ENCODE measurements at regions not wholly inside any gene's neighbourhood (a gene's known extent, or its start where the extent isn't known, plus 50 kb on each side); places are given as distances from the start of the nearest gene placed in this dataset.

DNA sequence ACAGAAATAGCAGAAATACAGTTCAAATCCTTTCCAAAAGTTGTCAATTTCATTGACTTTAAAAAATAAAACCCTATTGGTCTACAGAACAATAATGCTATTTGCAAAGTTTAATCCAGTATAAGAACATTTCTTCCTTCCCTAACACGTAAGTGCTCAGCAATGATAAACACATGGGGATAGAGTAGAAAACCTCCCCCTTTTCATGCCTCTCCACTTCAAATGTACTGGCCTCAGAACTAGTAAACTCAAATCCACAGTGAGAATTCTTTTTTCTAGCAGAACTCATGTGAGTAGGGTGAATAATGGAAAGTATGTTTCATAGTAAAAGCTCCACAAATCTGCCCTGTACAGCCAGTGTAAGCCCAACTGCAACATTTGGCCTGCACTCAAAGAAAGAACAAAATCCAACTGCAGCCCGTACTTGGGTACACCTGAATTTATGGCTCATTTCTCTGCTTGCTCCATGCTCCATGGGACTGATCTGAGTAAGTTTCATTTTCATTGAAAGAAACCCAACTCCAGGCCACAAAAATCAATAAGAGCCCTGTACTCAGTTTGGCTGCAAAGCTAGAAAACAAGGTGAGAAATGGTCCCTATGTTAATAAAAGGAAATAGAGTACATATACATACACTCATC lies 115.0 kb upstream of the RMDN2 start:
- DNase-seq = peak; percentile 62

DNA sequence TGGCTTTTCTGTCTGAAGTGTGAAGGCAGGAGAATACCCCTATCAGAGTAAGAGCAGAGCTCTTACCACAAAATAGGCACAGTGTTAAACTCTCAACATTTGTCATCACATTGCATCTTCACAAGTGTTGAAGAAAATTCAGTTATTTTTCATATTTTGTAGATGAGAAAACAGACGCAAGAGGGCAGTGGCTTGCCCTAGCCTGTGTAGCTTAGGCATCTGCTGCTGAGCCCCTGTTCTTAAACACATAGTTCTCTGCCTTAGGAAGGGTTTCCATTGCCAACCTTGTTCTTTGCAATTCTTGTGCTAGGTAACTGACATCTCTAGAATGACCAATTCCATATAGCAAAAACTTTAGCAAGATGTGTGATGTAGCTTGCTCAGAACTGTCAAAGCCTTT lies 112.7 kb upstream of the RMDN2 start:
- peak; percentile 42 for DNase-seq

DNA sequence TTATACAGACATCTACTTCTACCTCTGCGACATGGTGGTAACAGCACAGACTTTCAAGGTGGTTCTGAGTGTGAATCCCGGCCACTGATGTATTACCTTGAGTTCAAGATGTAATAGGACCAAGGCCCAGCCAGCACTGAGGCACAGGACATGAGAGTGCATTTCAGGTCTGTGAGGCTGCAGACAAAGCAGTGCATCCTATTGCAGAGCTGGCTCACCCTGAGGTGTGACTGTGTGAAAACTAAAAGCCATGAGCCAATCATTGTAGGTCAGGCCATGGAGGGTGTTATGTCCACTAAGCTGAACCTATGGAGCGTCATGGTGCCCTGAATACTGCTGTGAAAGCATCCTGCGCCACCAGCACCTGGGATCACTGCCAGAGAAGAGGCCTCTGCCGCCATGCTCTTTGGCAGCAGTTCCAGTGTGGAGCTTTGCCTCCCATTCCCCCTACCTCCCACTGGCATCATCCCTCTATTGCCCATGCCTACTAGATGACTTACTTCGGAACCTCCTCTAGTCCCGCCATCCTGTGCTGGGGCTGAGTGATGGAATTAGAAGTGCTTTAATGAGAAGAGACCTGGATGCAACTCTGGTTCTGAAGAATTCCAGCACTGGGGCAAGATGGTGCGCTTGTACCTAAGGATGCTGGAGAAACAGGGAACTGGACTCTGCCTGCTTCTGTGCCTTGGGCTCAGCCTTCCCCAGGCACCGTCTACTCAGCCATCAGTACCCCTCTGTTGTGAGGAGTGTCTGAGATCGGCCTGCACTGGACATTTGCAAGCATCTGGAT lies 112.0 kb upstream of the RMDN2 start:
- no peak for DNase-seq

DNA sequence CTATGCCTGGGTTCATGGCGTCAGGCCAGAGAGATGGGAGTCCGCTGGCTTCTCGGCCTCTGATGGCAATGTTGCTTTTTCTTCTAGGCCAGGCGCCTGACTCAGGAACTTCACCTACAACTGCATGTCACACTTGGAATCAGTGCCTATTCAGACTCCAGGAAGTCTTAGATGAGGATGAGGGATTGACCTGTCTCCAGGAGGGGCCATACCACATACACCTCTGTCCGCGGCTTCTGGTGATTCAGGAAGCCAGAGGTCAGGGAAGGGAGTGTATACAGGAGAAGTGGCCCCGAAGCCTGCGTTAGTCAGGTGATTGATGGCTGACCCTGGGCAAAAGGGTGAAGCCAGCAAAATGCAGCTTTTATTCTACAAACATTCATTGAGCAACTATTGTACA lies 109.1 kb upstream of the RMDN2 start:
- no peak for DNase-seq

DNA sequence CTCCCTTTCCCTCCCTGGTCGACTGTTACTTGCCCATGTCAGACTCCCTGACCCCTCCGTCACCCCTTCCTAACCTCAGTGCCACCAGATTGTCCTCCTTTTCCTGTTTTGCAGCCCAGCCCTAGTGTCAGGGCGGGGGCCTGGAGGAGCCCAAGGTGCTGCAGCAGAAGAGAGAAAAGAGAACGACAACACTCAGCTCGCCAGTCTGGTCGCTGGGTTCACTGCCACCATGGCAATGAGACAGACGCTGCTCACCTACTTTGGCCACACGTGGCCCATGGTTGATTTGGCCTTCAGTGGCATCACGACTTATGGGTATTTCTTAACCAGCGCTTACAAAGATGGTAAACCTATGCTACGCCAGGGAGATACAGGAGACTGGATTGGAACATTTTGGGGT lies 108.4 kb upstream of the RMDN2 start:
- no peak for DNase-seq

DNA sequence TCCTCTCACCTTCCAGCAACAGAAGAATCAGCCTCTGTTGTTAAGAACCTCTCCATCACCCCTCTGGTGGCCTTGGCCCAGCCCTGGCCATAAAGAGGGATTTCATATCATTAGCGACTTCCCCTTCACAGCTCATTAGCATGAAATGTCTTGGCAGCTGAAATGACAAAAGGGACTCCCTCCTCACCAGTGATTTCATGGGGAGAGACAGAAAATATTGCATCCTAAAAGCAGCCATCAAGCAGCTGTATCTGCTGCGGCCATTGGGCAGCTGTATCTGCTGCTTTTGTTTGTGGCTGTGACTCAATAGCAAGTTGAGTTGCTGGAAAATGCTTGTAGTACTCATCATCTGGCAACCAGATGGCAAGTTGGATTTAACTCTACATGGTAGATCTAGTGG lies 105.9 kb upstream of the RMDN2 start:
- peak; percentile 84 for DNase-seq

DNA sequence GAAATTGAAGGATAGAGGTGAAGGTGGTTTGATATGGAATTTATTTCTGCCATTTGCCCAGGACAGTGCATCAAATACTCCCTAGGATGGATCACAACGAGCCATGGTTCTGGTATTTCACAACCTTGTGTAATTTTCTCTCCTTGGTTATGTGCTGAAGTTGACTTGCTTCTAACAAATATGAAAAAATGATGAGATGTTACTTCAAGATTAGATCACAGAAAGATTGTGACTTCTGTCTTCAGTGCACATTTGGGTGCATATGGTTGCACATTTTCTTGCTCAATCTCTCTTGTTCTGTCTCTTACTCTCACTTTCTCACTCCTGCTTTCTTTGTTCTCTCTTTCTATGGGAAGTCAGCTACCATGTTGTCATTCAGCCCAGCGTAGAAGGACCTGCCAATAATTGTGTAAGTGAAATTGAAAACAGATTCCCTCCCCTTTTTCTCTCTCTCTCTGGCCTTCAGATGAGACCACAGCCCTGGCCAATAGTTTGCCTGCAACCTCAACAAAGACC lies 104.6 kb upstream of the RMDN2 start:
- no peak for DNase-seq

DNA sequence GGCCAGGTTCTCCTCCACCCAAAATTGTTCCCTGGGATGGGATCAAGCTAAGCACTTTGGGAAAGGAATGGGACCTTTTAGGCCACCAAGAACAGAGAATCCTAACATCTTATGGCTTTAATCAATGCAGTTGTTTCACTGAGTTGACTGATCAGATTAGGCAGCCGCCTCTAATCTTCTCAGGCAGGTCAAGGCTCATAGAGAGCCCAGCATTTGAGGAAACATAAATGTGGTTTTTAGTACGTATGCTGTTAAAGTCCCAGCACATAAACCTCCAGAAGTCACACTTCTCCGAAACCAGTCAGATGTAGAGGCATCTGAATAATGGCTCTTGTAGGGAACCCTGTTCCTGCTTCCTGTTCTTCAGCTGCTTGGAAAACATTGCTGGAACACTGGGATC lies 99.5 kb upstream of the RMDN2 start:
- DNase-seq = no peak

DNA sequence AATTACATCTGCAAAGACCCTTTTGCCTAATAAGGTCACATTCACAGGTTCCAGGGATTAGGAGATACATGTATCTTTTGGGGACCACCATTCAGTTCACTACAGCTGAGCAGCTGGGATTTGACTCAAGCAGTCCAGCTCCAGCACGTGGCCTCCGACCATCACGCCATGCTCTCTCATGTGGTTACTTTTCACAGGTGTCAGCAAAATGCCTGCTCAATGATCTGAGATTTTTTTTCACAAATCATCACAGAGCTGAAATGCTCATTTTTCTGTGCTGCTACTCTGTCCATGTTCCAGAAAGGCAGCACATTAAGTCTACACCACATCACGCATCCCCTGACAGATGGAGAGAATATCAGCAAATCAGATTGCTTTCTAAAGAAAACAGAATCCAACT lies 98.5 kb upstream of the RMDN2 start:
- DNase-seq = no peak

DNA sequence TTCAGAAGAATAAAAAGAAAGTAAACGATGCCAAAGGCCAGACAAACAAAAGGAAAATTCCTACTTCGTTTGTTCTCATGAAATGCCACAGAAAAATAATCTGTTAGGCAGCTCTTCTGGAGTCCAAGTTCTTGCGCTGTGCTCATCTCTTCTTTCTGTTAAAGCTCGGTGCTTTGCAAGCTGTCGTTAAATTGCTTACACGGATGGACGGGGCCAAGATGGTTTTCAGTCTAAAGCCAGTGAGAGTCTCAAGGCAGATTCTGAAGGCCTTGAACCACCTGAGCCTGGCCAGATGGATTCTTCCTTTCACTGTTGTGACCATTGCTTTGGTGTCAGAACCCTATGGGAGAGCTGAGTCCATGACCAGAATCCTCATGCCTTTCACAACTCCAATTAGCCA lies 97.6 kb upstream of the RMDN2 start:
- no peak for DNase-seq

DNA sequence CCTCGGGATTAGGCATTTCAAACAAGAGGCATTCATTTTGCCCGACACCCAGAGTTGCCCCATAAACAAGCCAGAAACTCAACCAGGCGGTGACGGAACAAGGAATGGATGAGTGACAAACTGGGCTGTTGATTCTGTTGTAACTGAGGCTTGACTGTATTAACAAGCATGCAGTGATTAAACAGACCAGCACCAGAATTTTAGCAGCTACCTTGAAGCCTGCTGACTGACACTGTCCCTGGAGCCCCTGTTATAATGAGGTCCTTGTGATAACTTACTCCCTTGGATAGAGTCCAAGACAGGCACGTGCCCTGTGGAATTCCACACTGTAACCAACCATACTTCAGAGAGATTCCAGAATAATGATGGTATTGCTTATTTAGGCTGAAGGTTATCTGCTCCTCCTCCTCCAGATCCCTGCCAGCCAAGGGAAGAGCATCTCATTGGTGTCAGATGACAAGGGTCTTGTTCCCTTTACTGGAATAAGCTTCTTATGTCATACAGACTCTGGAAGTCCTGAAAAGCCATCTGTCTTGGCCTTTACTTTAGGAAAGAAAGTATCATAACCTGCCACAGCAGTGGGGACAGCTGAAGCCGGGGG lies 97.1 kb upstream of the RMDN2 start:
- DNase-seq = peak; percentile 93

DNA sequence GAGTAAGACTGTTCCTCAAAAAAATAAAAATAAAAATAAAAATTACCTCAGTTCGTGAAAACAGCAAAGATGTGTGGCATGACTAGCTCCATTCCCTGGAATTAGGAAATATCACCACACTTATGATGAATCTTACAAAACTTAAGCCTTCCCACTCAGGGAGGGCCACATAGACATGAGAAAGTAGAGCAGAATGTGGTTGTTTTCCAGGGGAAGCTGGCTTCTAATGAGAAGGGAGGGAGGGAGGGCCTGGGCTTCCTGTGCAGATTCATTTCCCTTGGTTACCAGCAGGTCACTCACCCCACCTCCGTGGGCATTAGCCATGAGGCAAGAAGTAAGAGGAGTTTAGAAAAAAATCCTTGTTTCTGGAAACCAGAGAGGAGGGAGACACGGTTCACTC lies 95.9 kb upstream of the RMDN2 start:
- DNase-seq = peak; percentile 98

DNA sequence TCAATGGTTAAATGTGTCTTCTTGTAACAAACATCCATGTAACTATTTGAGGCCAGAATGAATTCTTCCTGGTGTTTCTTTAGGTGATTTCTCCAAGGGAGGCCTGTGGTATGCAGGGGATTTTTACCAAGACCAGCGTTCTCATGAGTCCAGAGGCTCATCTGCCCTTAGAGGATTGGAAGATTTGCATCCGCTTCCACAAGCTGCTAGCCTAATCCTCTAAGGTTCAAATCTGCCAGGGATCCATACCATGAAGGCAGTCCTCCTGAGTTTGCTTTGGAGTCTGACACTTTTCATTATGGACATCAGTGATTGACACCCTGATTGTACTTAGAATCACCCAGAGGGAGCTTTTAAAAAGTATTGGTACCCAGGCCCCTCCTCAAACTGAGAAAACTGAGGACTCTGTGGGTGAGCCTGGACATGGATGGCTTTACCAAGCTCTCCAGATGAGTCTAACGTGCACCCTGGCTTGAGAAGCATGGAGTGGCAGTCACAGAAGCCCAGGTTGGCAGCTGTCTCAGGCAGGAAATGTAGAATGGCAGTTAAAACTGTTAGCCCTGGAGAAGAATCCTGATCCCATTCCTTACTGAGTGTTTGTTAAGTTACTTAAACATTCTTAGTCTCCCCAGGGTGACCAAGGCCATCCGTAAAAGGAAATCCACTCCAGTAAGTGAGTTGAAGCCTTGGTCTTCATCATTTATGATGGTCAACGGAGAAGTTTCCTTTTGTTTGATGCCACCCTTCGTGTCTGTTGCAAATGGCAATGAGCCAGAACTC lies 95.3 kb upstream of the RMDN2 start:
- peak; percentile 73 for DNase-seq

DNA sequence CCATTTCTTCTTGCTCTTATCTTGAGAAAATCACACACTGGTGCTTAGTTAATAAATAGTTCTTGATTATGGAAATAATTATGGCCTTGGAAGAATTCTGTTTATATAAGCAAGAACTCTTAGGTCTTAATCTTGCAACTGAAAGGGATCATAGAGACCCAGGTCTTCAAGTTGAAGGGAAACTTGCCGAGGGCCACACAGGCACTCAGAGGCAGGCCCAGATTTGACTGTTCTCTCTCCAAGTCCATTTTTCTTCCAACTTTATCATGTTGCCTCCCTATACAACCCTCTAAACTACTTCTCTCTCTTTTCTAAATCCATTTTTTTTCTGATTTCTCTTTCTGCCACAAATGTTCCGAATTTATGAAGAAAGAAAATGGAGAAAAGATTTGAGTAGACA lies 94.5 kb upstream of the RMDN2 start:
- DNase-seq = no peak

DNA sequence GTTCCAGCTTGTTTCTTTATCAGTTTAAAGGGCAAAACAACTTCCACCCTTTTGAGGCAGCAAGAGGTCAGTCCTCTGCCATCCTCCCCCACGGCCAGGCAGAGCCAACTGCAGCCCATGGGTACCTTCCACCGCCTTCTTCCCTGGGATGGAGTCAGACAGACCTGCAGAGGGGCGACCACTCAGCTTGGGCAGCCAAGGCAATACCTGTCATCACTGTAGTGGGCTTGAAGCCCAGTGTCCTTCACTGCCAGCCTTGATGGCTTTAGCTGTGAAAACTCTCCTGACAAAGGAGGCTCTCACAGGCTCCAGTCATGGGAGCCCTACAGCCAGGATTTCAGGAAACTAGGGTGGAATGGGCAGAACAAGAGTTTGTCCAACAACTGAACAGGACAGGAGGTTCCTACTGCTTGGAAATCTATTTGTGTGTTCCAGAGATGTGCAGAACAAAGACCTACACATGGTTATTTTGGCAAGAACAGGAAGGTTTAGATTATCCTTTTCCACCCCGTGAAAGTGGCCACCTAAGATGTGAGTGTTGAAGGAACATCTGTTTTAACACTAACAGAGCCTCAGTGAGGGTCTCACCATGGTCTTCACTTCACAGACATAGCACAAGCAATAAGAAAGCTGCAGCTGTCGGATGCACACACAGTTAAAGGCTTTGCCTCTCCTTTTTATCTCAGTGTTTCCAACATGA lies 93.9 kb upstream of the RMDN2 start:
- DNase-seq = no peak

DNA sequence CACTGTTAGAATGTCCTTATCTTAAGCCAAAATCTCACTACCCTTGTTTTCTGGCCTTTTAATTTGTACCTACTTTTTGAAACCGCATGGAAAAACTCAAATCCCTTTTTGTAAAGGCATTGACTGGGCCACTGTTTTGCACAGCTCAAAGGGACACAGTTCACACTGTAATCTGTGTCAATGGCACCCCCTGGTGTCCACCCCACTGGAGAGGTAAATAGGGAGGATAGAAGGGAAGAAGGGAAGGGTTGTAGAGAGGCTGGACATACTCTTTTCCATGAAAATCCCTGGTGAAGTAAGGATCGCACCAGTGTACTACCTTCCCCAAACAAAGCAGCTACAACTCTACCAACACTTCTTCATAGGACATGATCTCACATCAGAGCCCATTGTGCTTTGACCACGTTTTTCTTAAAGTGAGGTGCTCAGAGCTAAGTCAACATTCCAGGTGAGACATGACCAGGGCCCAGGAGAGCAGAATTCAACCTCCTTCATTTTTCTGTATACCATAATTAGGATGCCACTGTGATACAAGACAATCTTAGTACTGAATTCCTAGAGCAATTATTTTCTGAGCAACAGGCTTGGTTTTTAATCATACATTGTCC lies 92.4 kb upstream of the RMDN2 start:
- peak; percentile 91 for DNase-seq

DNA sequence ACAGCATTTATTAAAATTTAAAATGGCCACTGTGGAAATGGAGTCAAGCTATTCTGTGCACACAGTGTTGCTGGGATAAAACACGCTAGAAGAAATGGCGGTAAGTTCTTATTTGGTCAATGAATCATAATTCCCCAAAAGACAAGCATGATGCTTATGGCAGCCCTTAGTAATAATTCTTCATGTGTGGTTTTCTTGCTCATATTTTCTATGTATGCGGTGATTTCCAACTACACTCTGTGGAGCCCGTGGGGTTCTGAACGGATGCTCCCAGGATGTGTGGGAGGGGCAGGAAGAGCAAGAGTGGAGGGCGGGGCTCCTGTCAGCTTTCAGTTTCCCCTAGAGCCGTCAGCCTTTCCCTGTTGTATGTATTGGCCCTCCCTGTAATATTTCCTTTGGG lies 91.7 kb upstream of the RMDN2 start:
- peak; percentile 89 for DNase-seq

DNA sequence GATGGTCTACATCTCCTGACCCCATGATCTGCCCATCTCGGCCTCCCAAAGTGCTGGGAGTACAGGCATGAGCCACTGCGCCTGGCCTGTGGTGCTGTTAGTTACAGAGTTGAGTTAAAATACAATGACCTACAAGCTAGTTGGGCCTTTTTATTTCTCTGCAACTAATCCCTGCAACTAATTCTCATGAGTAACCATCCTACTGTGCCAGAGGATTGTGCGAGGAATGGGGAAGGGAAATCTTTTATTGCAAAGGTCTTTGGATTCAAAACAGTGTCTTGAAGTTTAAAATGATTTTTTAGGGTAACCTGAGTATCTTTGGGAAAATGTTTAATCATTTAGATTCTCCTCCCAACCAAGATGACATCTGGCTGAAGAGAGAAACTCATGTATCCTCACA lies 88.8 kb upstream of the RMDN2 start:
- DNase-seq = no peak

DNA sequence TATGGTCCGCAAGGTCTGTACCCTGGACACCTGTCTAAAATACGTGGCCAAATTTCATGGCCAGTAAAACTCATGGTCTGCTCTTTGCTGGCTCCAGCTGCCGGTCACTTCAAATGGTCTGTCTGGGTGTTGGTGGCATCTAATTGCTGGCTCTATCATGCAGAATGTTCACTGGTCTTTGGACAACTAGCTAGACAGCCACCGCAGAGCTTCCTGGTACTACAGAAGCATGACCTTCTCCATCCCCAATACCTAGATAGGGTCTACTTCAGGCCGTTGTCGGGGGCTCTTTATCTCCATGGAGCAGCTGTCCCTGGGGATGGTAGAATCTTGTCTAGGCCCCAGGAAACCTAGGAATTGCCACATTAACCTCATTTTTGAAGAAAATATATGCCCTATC lies 88.4 kb upstream of the RMDN2 start:
- no peak for DNase-seq

DNA sequence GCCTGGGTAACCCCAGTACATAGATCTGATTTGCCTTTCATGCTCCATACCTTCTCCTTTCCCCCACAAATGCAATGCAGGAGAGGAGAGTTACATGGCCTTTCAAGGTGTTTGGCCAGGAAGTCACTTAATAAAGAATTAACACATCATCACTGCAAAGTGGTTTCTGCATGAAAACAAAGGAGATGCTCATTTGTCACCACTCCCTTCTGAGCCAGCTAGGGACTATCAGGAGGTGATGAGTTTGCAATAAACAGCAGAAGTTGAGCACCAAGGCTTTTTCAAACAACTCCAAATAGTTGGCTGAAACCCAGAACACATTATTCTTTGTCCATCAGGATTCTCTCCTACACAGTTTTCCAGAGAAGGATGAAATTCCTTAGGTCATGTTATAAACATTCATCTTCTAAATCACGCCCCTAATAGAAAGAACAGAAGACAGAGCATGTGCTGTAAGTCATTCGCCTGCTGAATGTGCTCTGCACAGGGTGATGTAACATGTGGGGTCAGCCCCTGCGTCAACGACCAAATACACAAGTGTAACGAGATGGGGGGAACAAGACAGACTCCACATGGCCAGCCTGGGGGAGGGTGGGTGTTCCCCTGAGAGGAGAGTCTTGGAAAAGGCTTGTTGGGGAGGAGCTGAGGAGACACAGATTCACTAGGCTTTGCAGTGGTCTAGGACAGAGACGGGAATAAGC lies 87.3 kb upstream of the RMDN2 start:
- no peak for DNase-seq

DNA sequence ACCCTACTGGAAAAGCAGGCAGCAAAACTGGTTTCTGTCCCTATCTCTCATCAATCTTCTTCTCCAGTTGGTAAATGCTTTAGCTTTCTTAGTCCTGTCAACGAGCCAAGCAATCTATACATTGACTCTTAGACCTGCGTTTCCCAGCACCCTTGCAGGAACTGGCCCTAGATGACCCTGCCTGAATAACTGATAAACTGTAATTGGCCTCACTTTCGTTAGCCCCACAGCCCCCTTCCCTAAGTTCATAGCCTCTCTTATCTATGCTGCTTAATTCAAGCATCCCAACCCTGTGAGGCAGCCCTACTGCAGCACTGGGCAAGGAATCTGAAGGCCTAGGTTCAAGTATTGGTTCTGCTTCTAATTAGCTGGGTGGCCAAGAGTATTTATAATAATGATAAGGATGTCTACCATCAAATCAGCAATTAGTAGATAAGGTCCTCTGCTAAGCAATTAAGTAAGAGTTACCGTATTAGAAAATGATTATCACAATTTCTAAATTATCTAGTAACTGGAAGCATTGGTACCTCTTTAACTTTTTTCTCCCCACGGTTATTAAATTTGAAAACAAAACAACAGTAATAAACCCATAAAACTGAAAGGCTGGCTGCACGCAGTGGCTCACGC lies 86.4 kb upstream of the RMDN2 start:
- no peak for DNase-seq

All from fibroblast of skin of scalp (primary cell).